Heart right ventricle (tissue), 16 donors: ENCODE measurements at regions not wholly inside any gene's neighbourhood (a gene's known extent, or its start where the extent isn't known, plus 50 kb on each side); places are given as distances from the start of the nearest gene placed in this dataset.

Source experiments
- ATAC-seq, 8 donors: fragments of 200-7000 bp; cut with Tn5 transposase; one replicate each; pipeline ENCODE4 v1.9.1; 2020; ENCODE audit warnings: mild to moderate bottlenecking in 8 of 8, moderate library complexity in 8 of 8, moderate number of reproducible peaks in 1 of 8
- DNase-seq, 2 donors: peaks; one replicate each; pipeline ENCODE4 v3.0.0-alpha.2; 2020
- H3K27ac ChIP-seq, 10 donors: fragments of 200-600 bp; sonication (generic) in 2 of 10; one replicate each; pipeline versions ENCODE4 v1.5.0 to v1.8.0; 2020 to 2022; ENCODE audit warnings: mild to moderate bottlenecking in 3 of 10
- H3K27me3 ChIP-seq, 7 donors: fragments of 200-600 bp; one replicate each; pipeline ENCODE4 v1.8.0; 2021 to 2022; ENCODE audit warnings: mild to moderate bottlenecking in 2 of 7
- H3K36me3 ChIP-seq, 9 donors: fragments of 200-600 bp; sonication (generic) in 1 of 9; one replicate each; pipeline versions ENCODE4 v1.5.0 to v1.8.0; 2020 to 2022; ENCODE audit warnings: mild to moderate bottlenecking in 2 of 9
- H3K4me1 ChIP-seq, 9 donors: fragments of 200-600 bp; sonication (generic) in 1 of 9; one replicate each; pipeline versions ENCODE4 v1.5.0 to v1.8.0; 2020 to 2022; ENCODE audit warnings: mild to moderate bottlenecking in 4 of 9
- H3K4me3 ChIP-seq, 10 donors: fragments of 200-600 bp; sonication (generic) in 2 of 10; one replicate each; pipeline versions ENCODE4 v1.5.0 to v1.8.0; 2020 to 2022; ENCODE audit warnings: mild to moderate bottlenecking in 7 of 10, moderate library complexity in 2 of 10
- H3K9me3 ChIP-seq, 11 donors: fragments of 200-600 bp in 10 of 11; sonication (generic) in 2 of 11; one replicate each; pipeline versions ENCODE4 v1.5.0 to v1.8.0; 2013 to 2022; ENCODE audit warnings: mild to moderate bottlenecking in 2 of 11, control low read depth in 1 of 11, moderate library complexity in 1 of 11
- WGBS, 2 donors: extraction: QIAGEN DNeasy Blood & Tissue Kit; methylation state at CpG; one replicate each; pipeline ENCODE4 v1.1.7; 2013; ENCODE audit warnings: inconsistent platforms in 1 of 2; 5-methylcytosine and 5-hydroxymethylcytosine counted together
- intact Hi-C, 10 donors: fragments of 100-400 bp; cut with DNase I; formaldehyde crosslinking; loops; one replicate each; pipeline versions ENCODE4 v1.11.1 to v1.14.2; 2022
- TF ChIP-seq, protein P1 (sequence below), 9 donors: fragments of 200-600 bp; sonication (generic) in 2 of 9; IDR thresholded peaks; one replicate each; pipeline versions ENCODE4 v1.5.0 to v1.8.0; 2021 to 2022; ENCODE audit warnings: antibody characterized with exemption in 9 of 9, mild to moderate bottlenecking in 5 of 9, moderate library complexity in 1 of 9
- donor health status: Arrhythmogenic right ventricular cardiomyopathy.
- donor health status: ischemic (EF 13 %, LVEDD 7.1; RV severe dilation, severe dysfunction).
- donor health status: healthy with polysubstance abuse.
- donor health status: DM: no; HTN: yes; CAD: no.
- donor health status: DM: no; HTN: no; CAD: no.
- donor health status: ischemic (EF 25% LVEDD 6.9; RV normal size, moderate dysfunction).
- donor health status: ischemic (EF 25% LVEDD 5.7; RV mildly dilated, moderate dysfunction).
- donor health status: healthy.
- donor health status: DM: yes; HTN: yes; CAD: no.
- donor health status: Ischemic cardiomyopathy.
- donor health status: ischemic (EF 35%, LVEDD 5.7; RV mildly dilated, moderate dysfunction).
- donor health status: nonischemic (EF 11% LVEDD 7.7; RV severe dilation, severe dysfunction).
- donor health status: DM: yes; HTN: yes; CAD: no.
- donor health status: PGD.
- donor health status: ischemic (EF 29% LVEDD 5.4; RV normal size, mild dysfunction).
- donor health status: nonischemic (EF 23%, LVEDD 6.1; RV moderate dilation, normal function).

DNA sequence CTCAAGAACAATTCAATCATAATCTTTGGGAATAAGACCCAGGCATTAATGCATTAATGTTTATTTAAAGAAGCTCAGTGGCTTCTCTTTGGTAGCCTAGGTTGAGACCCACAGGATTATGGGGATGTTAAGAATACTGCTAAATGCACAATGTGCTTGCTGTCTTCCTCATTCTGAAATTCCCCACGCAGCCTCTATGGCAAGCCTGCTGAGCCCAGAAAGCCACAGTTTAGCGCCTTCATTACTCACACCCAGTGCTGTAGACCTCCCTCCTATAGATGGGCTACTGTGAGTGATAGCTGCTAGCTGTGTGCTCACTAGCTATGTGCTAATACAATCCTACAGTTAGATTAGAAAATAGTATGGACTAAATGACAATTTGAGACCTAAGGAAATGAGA lies 90.6 kb downstream of the TNFSF13B start:
- ATAC-seq (no peak), DNase-seq (no peak)
- 69 to 75% methylated on average over 2 of the region's 2 CpGs for whole genome bisulfite sequencing, 2 donors
- Histone ChIP-seq H3K36me3 (no peaks in the 10 kb centered on the region), H3K4me1 (no peaks in the 10 kb centered on the region), H3K4me3 (no peak overlapping the region), H3K9me3 (no peaks in the 10 kb centered on the region), H3K27me3 (peaks cover 0 to 25% (median 0%) of the 10 kb centered on the region in 7 donors), H3K27ac (no peak overlapping the region)
- intact Hi-C loops: no loop called here
- TF ChIP-seq, protein P1, sequence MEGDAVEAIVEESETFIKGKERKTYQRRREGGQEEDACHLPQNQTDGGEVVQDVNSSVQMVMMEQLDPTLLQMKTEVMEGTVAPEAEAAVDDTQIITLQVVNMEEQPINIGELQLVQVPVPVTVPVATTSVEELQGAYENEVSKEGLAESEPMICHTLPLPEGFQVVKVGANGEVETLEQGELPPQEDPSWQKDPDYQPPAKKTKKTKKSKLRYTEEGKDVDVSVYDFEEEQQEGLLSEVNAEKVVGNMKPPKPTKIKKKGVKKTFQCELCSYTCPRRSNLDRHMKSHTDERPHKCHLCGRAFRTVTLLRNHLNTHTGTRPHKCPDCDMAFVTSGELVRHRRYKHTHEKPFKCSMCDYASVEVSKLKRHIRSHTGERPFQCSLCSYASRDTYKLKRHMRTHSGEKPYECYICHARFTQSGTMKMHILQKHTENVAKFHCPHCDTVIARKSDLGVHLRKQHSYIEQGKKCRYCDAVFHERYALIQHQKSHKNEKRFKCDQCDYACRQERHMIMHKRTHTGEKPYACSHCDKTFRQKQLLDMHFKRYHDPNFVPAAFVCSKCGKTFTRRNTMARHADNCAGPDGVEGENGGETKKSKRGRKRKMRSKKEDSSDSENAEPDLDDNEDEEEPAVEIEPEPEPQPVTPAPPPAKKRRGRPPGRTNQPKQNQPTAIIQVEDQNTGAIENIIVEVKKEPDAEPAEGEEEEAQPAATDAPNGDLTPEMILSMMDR (IDR thresholded peaks at IDR 0.05): no peak

DNA sequence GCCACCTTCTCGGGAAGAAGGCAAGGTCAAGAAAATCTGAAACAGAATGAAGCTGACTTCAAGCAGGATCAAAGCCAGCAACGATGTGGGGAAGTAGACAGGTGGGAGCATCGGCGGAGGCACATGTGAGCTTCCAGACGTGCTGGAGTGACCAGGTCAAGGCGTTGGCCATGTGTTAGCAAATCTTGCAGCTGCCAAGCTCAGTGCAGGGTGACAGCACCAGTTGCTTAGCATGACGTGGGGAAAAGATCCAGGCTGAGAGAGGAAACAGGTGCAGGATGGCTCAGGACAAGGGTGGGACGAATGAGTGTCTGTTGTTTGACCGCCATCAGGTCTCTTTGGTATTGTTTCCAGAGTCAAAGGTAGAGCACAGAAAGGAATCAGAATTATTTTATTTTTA lies 92.3 kb downstream of the TNFSF13B start:
- Histone ChIP-seq H3K9me3 (no peaks in the 10 kb centered on the region), H3K4me1 (no peaks in the 10 kb centered on the region), H3K4me3 (no peak overlapping the region), H3K27ac (no peak overlapping the region), H3K36me3 (no peaks in the 10 kb centered on the region), H3K27me3 (peaks cover 0 to 20% (median 0%) of the 10 kb centered on the region in 7 donors)
- intact Hi-C loops: no loop called here
- TF ChIP-seq, protein P1 (IDR thresholded peaks at IDR 0.05): no peak
- DNase-seq (no peak), ATAC-seq (no peak)
- WGBS, 2 donors: 65 to 71% methylated on average over 9 of the region's 9 CpGs

DNA sequence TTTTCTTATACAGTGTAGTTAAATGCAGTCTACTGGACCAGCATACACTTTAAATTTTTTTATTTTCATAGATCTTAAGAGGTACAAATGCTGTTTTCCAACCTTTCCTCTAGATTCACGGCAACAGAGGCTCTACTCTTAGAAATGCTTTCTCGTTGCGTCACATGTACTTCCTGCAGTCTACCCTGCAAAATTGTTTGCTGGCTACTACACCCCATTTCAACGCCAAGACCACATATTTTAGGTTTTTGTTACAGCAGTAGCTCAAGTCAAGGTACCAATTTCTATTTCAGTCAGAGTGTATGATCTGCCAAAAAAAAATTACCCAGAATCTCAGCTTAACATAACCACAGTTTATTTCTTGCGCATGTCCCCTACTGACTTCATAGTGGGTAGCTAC lies 94.1 kb downstream of the TNFSF13B start:
- intact Hi-C loops: no loop called here
- no peak overlapping the region for H3K4me3 ChIP-seq
- no peak overlapping the region for H3K27ac ChIP-seq
- TF ChIP-seq, protein P1 (IDR thresholded peaks at IDR 0.05): no peak
- H3K36me3 ChIP-seq: no peaks in the 10 kb centered on the region
- no peak for DNase-seq
- H3K9me3 ChIP-seq: no peaks in the 10 kb centered on the region
- no peak for ATAC-seq
- WGBS, 2 donors: 74 to 84% methylated on average over 5 of the region's 5 CpGs
- no peaks in the 10 kb centered on the region for H3K4me1 ChIP-seq
- H3K27me3 ChIP-seq: peaks cover 0 to 16% (median 0%) of the 10 kb centered on the region in 7 donors

DNA sequence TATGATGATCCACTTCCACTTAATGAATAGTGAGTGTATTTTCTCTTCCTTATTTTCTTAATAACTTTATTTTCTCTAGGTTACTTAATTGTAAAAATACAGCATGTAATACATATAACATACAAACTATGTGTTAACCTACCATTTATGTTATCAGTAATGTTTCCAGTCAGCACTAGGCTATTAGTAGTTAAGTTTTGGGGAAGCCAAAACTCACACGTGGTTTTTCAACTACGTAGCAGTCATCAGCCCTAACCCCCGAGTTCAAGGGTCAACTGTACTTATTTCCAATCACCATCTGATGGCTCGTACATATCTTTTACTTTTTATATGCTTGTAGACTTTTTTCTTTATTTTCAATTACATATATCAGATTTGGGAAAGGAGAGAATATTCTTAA lies 95.7 kb downstream of the TNFSF13B start:
- intact Hi-C loops: no loop called here
- ATAC-seq (no peak), DNase-seq (no peak)
- H3K36me3 ChIP-seq: no peaks in the 10 kb centered on the region
- no peaks in the 10 kb centered on the region for H3K4me1 ChIP-seq
- no peaks in the 10 kb centered on the region for H3K9me3 ChIP-seq
- 40 to 50% methylated on average over 4 of the region's 4 CpGs for WGBS, 2 donors
- H3K27ac ChIP-seq: no peak overlapping the region
- H3K4me3 ChIP-seq: no peak overlapping the region
- H3K27me3 ChIP-seq: peaks cover 0 to 12% (median 0%) of the 10 kb centered on the region in 7 donors
- TF ChIP-seq, protein P1 (IDR thresholded peaks at IDR 0.05): no peak
